H1 (cell line): ENCODE measurements at regions not wholly inside any gene's neighbourhood (a gene's known extent, or its start where the extent isn't known, plus 50 kb on each side); places are given as distances from the start of the nearest gene placed in this dataset.

ENCODE experiments used
- CTCF ChIA-PET: fragments of 300-600 bp; sonication (Branson Sonifier 250); formaldehyde crosslinking; loops from one replicate; lab custom pipeline; 2021; ENCODE audit not compliant: partially characterized antibody; lab: Charles Lee
- POLR2A ChIA-PET: fragments of 300-600 bp; sonication (Branson Sonifier 250); formaldehyde crosslinking; loops from one replicate; lab custom pipeline; 2021; ENCODE audit warnings: inconsistent platforms; ENCODE audit not compliant: partially characterized antibody; lab: Charles Lee
- DNase-seq, 2 experiments: peaks; one replicate each; pipeline versions ENCODE4 v3.0.0 to v3.0.0-alpha.2; 2010 to 2022; ENCODE audit warnings: low spot score in 2 of 2, low read depth in 1 of 2, mixed read lengths in 1 of 2
- FAIRE-seq: peaks from 2 replicates; lab custom pipeline; 2011; peaks lifted over from hg19 to GRCh38; lab: Jason Lieb, UNC
- H2AFZ ChIP-seq: 2 replicates; pipeline ENCODE4 v1.8.1; 2012; ENCODE audit warnings: low read length, inconsistent platforms
- H2AK5ac ChIP-seq: 2 replicates; pipeline ENCODE4 v1.6.1; 2013; ENCODE audit warnings: low read depth, low read length
- H2BK120ac ChIP-seq: replicated peaks from 2 replicates; pipeline ENCODE3; 2013; ENCODE audit warnings: low read depth, low read length, inconsistent platforms
- H2BK12ac ChIP-seq: 2 replicates; pipeline ENCODE4 v1.6.1; 2013; ENCODE audit warnings: low read depth, low read length
- H2BK15ac ChIP-seq: 2 replicates; pipeline ENCODE4 v1.6.1; 2013; ENCODE audit warnings: low read length
- H2BK20ac ChIP-seq: 2 replicates; pipeline ENCODE4 v1.6.1; 2013; ENCODE audit warnings: low read length
- H2BK5ac ChIP-seq: 2 replicates; pipeline ENCODE4 v1.6.1; 2013; ENCODE audit warnings: low read depth, low read length
- H3K14ac ChIP-seq: 2 replicates; pipeline ENCODE4 v1.6.1; 2013; ENCODE audit warnings: inconsistent platforms; ENCODE audit not compliant: insufficient read length
- H3K18ac ChIP-seq: 2 replicates; pipeline ENCODE4 v1.6.1; 2013; ENCODE audit warnings: low read length; ENCODE audit errors: extremely low read depth
- H3K23ac ChIP-seq: 2 replicates; pipeline ENCODE4 v1.6.1; 2013; ENCODE audit warnings: inconsistent platforms; ENCODE audit not compliant: insufficient read length
- H3K23me2 ChIP-seq: 2 replicates; pipeline ENCODE4 v1.6.1; 2013; ENCODE audit warnings: low read depth, low read length
- H3K27ac ChIP-seq: 2 replicates; pipeline ENCODE4 v1.6.1; 2011; ENCODE audit warnings: low read depth, low read length, inconsistent platforms
- H3K27me3 ChIP-seq, 4 experiments: replicated peaks in 1 of 4; 1 replicate in 1 of 4; 2 replicates in 3 of 4; pipeline versions ENCODE4 v1.6.1 to v1.8.1; 2011 to 2013; ENCODE audit warnings: low read length in 3 of 4, mild to moderate bottlenecking in 3 of 4, inconsistent platforms in 2 of 4, mixed read lengths in 2 of 4, moderate library complexity in 1 of 4; ENCODE audit not compliant: control insufficient read depth in 3 of 4, insufficient read depth in 3 of 4; ENCODE audit errors: extremely low read depth in 1 of 4
- H3K36me3 ChIP-seq, 4 experiments: 2 replicates each; pipeline versions ENCODE4 v1.6.1 to v1.8.1; 2011 to 2013; ENCODE audit warnings: mild to moderate bottlenecking in 4 of 4, low read length in 3 of 4, moderate library complexity in 2 of 4, control low read depth in 1 of 4, inconsistent platforms in 1 of 4; ENCODE audit not compliant: insufficient read depth in 4 of 4, control insufficient read depth in 2 of 4
- H3K4ac ChIP-seq: replicated peaks from 2 replicates; pipeline ENCODE3; 2013; ENCODE audit warnings: low read length, low read depth, mixed read lengths, inconsistent platforms; ENCODE audit not compliant: insufficient read length
- H3K4me1 ChIP-seq, 4 experiments: replicated peaks in 1 of 4; 1 replicate in 1 of 4; 2 replicates in 3 of 4; pipeline versions ENCODE4 v1.6.1 to v1.8.1; 2011 to 2013; ENCODE audit warnings: low read length in 3 of 4, inconsistent platforms in 2 of 4, mixed read lengths in 1 of 4; ENCODE audit not compliant: insufficient read depth in 4 of 4, control insufficient read depth in 3 of 4
- H3K4me2 ChIP-seq, 2 experiments: 2 replicates each; pipeline versions ENCODE4 v1.6.1 to v1.8.1; 2011 to 2013; ENCODE audit warnings: low read depth in 2 of 2, low read length in 2 of 2, control low read depth in 1 of 2, inconsistent platforms in 1 of 2, mild to moderate bottlenecking in 1 of 2; ENCODE audit not compliant: insufficient read depth in 1 of 2
- H3K4me3 ChIP-seq, 4 experiments: fragments of 200-600, 300-600 bp in 1 of 4; sonication (generic), shearing (Covaris generic), sonication (Bioruptor Twin) in 1 of 4; 2 replicates each; pipeline versions ENCODE4 v1.5.1 to v1.8.1; 2011 to 2016; ENCODE audit warnings: low read length in 4 of 4, low read depth in 3 of 4, control low read depth in 2 of 4, inconsistent platforms in 2 of 4, mild to moderate bottlenecking in 2 of 4, mixed read lengths in 1 of 4, moderate library complexity in 1 of 4; ENCODE audit not compliant: insufficient read depth in 2 of 4; ENCODE audit errors: extremely low read depth in 1 of 4
- H3K56ac ChIP-seq: replicated peaks from 2 replicates; pipeline ENCODE3; 2013; ENCODE audit warnings: low read depth, mild to moderate bottlenecking, mixed read lengths, low read length, inconsistent platforms; ENCODE audit not compliant: insufficient read length
- H3K79me1 ChIP-seq: 2 replicates; pipeline ENCODE4 v1.6.1; 2013; ENCODE audit warnings: low read depth, low read length, control low read depth
- H3K79me2 ChIP-seq, 2 experiments: 2 replicates each; pipeline versions ENCODE4 v1.6.1 to v1.8.1; 2012 to 2013; ENCODE audit warnings: low read length in 2 of 2, mild to moderate bottlenecking in 2 of 2, inconsistent platforms in 1 of 2; ENCODE audit not compliant: insufficient read depth in 2 of 2, control insufficient read depth in 1 of 2
- H3K9ac ChIP-seq, 4 experiments: replicated peaks in 1 of 4; 1 replicate in 1 of 4; 2 replicates in 3 of 4; pipeline versions ENCODE4 v1.6.1 to v1.8.1; 2011 to 2013; ENCODE audit warnings: low read depth in 3 of 4, low read length in 3 of 4, control low read depth in 2 of 4, mild to moderate bottlenecking in 2 of 4, moderate library complexity in 2 of 4, inconsistent platforms in 1 of 4; ENCODE audit errors: extremely low read depth in 1 of 4
- H3K9me3 ChIP-seq, 2 experiments: 2 replicates each; pipeline versions ENCODE4 v1.6.1 to v1.8.1; 2012 to 2013; ENCODE audit warnings: mild to moderate bottlenecking in 2 of 2, moderate library complexity in 2 of 2, control low read depth in 1 of 2, inconsistent platforms in 1 of 2, low read depth in 1 of 2, low read length in 1 of 2, mixed read lengths in 1 of 2; ENCODE audit not compliant: insufficient read depth in 2 of 2
- H4K20me1 ChIP-seq, 2 experiments: replicated peaks in 1 of 2; 2 replicates each; pipeline versions ENCODE3 to v1.8.1; 2011 to 2013; ENCODE audit warnings: inconsistent platforms in 2 of 2, low read length in 2 of 2, mild to moderate bottlenecking in 1 of 2; ENCODE audit not compliant: insufficient read depth in 2 of 2, control insufficient read depth in 1 of 2
- H4K5ac ChIP-seq: 2 replicates; pipeline ENCODE4 v1.6.1; 2013; ENCODE audit warnings: low read length, low read depth, mixed read lengths, inconsistent platforms; ENCODE audit not compliant: insufficient read length
- H4K8ac ChIP-seq: 2 replicates; pipeline ENCODE4 v1.8.0; 2013; ENCODE audit warnings: mild to moderate bottlenecking, moderate library complexity, low read length, inconsistent platforms; ENCODE audit not compliant: insufficient read depth; ENCODE audit errors: extremely low read depth
- H4K91ac ChIP-seq: replicated peaks from 2 replicates; pipeline ENCODE3; 2013; ENCODE audit warnings: low read length, mixed read lengths, inconsistent platforms; ENCODE audit not compliant: insufficient read length
- CEBPB ChIP-seq: IDR thresholded peaks from 2 replicates; pipeline ENCODE4 v1.6.1; 2012; ENCODE audit warnings: low read depth, low read length
- CTBP2 ChIP-seq: IDR thresholded peaks from 2 replicates; pipeline ENCODE4 v1.7.0; 2011; ENCODE audit warnings: borderline replicate concordance, mild to moderate bottlenecking, moderate library complexity, mixed read lengths, low read length; ENCODE audit not compliant: insufficient read depth, insufficient read length
- EP300 ChIP-seq, 2 experiments: IDR thresholded peaks; 1 replicate in 1 of 2; 2 replicates in 1 of 2; pipeline ENCODE4 v1.6.1; 2011 to 2012; ENCODE audit warnings: low read depth in 2 of 2, low read length in 2 of 2, mild to moderate bottlenecking in 2 of 2, borderline replicate concordance in 1 of 2, inconsistent platforms in 1 of 2, moderate library complexity in 1 of 2
- PHF8 ChIP-seq: fragments of 200-600 bp; sonication (generic); conservative IDR thresholded peaks from 2 replicates; pipeline ENCODE4 v1.7.1; 2012; ENCODE audit warnings: low read depth, mild to moderate bottlenecking, inconsistent platforms, low read length, moderate library complexity

GRCh38 chr12:86713121-86713520, 456.9 kb upstream of the MGAT4C start:
- TF ChIP-seq CTBP2 (no peak), EP300 (IDR thresholded peaks at IDR 0.05; ENCODE audit: borderline replicate concordance in 1 of 2, low read depth in 2 of 2, low read length in 2 of 2) (no peak), CEBPB (no peak), PHF8 (no peak)
- TF ChIP-seq, all 59 proteins: peak for 0
- no peak overlapping the region for H3K4ac ChIP-seq
- H4K5ac ChIP-seq = no peak overlapping the region
- no peak overlapping the region for H3K18ac ChIP-seq
- H3K27ac ChIP-seq = no peak overlapping the region
- no peak overlapping the region for H2BK15ac ChIP-seq
- no peak overlapping the region for H4K91ac ChIP-seq
- H4K8ac ChIP-seq = no peak overlapping the region
- H3K56ac ChIP-seq = no peak overlapping the region
- no peaks in the 10 kb centered on the region for H3K79me2 ChIP-seq
- H4K20me1 ChIP-seq = no peaks in the 10 kb centered on the region
- H2BK20ac ChIP-seq = no peak overlapping the region
- no peak overlapping the region for H3K14ac ChIP-seq
- no peak overlapping the region for H2BK5ac ChIP-seq
- no peak overlapping the region for H3K4me3 ChIP-seq
- H2AFZ ChIP-seq = no peak overlapping the region
- no peak overlapping the region for H2BK120ac ChIP-seq
- no peak overlapping the region for H2BK12ac ChIP-seq
- no peaks in the 10 kb centered on the region for H3K4me1 ChIP-seq
- peaks cover 10 to 11% of the 10 kb centered on the region in 2 experiments; a peak in 3 of 4 replicates for H3K9me3 ChIP-seq
- no peaks in the 10 kb centered on the region for H3K79me1 ChIP-seq
- DNase-seq = no peak
- FAIRE-seq = no peak
- no peaks in the 10 kb centered on the region for H3K27me3 ChIP-seq
- H3K23ac ChIP-seq = no peak overlapping the region
- H3K23me2 ChIP-seq = no peaks in the 10 kb centered on the region
- H3K36me3 ChIP-seq = no peaks in the 10 kb centered on the region; a peak in 1 of 8 replicates
- POLR2A ChIA-PET = no interaction called here
- no peak overlapping the region for H3K9ac ChIP-seq
- H2AK5ac ChIP-seq = no peak overlapping the region
- H3K4me2 ChIP-seq = no peak overlapping the region
- CTCF ChIA-PET = no interaction called here
